K562 (cell line): ENCODE measurements at regions not wholly inside any gene's neighbourhood (a gene's known extent, or its start where the extent isn't known, plus 50 kb on each side); places are given as distances from the start of the nearest gene placed in this dataset.

Source experiments
- ATAC-seq: fragments of 200-7000 bp; cut with Tn5 transposase; 3 replicates; pipeline ENCODE4 v1.9.1; 2020; ENCODE audit warnings: moderate library complexity
- BruUV-seq: library from RNA; stranded (reverse); fragments of 400-500 nt; replicated peaks from 2 replicates; lab custom pipeline; 2021; lab: Mats Ljungman, UMichigan
- CTCF ChIA-PET: fragments of 300-600 bp; formaldehyde crosslinking; extraction: SDS; loops from one replicate; lab custom pipeline; 2021; ENCODE audit warnings: low intra/inter-chr PET ratio; lab: Yijun Ruan, JAX
- POLR2A ChIA-PET: fragments of 300-600, 350-650 bp; sonication (Branson Sonifier 250); formaldehyde crosslinking; extraction: SDS; loops from one replicate; lab custom pipeline; 2021; ENCODE audit warnings: antibody characterized with exemption, inconsistent platforms; lab: Yijun Ruan, JAX
- DNase-seq, 4 experiments: peaks; one replicate each; pipeline versions ENCODE4 v3.0.0 to v3.0.0-alpha.2; 2011 to 2018; ENCODE audit warnings: low spot score in 3 of 4, mixed read lengths in 3 of 4; ENCODE audit errors: extremely low read depth in 1 of 4
- FAIRE-seq: peaks from 2 replicates; lab custom pipeline; 2011; peaks lifted over from hg19 to GRCh38; lab: Jason Lieb, UNC
- H2AFZ ChIP-seq: 2 replicates; pipeline ENCODE4 v1.6.0; 2011; ENCODE audit warnings: low read depth, low read length, control low read depth, inconsistent platforms
- H3K27ac ChIP-seq: fragments of 200-600 bp; 3 replicates; pipeline ENCODE4 v1.8.0; 2011; ENCODE audit warnings: low read depth, mild to moderate bottlenecking, control low read depth, inconsistent platforms, low read length, moderate library complexity, mixed read lengths; ENCODE audit errors: extremely low read depth
- H3K27me3 ChIP-seq, 2 experiments: fragments of 300-600 bp in 1 of 2; 2 replicates in 1 of 2; 3 replicates in 1 of 2; pipeline versions ENCODE4 v1.6.0 to v1.8.0; 2011; ENCODE audit warnings: inconsistent platforms in 2 of 2, low read length in 2 of 2, mild to moderate bottlenecking in 1 of 2, mixed read lengths in 1 of 2, moderate library complexity in 1 of 2; ENCODE audit not compliant: control insufficient read depth in 2 of 2, insufficient read depth in 2 of 2
- H3K36me3 ChIP-seq: fragments of 300-600 bp; 3 replicates; pipeline ENCODE4 v1.8.0; 2011; ENCODE audit warnings: mild to moderate bottlenecking, low read length, inconsistent platforms; ENCODE audit not compliant: control insufficient read depth, insufficient read depth
- H3K4me1 ChIP-seq, 2 experiments: fragments of 200-600 bp in 1 of 2; replicated peaks in 1 of 2; 2 replicates in 1 of 2; 3 replicates in 1 of 2; pipeline versions ENCODE4 v1.5.1 to v1.8.0; 2011; ENCODE audit warnings: inconsistent platforms in 2 of 2, low read length in 2 of 2, mild to moderate bottlenecking in 1 of 2, mixed read lengths in 1 of 2, moderate library complexity in 1 of 2; ENCODE audit not compliant: control insufficient read depth in 2 of 2, insufficient read depth in 2 of 2
- H3K4me2 ChIP-seq: 2 replicates; pipeline ENCODE4 v1.6.1; 2011; ENCODE audit warnings: low read length, control low read depth, inconsistent platforms, mixed read lengths; ENCODE audit not compliant: insufficient read depth
- H3K4me3 ChIP-seq: fragments of 200-600 bp; sonication (generic), shearing (Covaris generic); 2 replicates; pipeline ENCODE4 v1.5.1; 2016; ENCODE audit warnings: control low read depth, inconsistent platforms
- H3K79me2 ChIP-seq: fragments of 200-600 bp; 3 replicates; pipeline ENCODE4 v1.8.0; 2011; ENCODE audit warnings: low read length, inconsistent platforms; ENCODE audit not compliant: control insufficient read depth, insufficient read depth
- H3K9ac ChIP-seq, 2 experiments: 2 replicates each; pipeline versions ENCODE4 v1.6.0 to v1.6.1; 2011; ENCODE audit warnings: low read depth in 2 of 2, low read length in 2 of 2, control low read depth in 1 of 2, inconsistent platforms in 1 of 2, mild to moderate bottlenecking in 1 of 2, mixed read lengths in 1 of 2; ENCODE audit not compliant: insufficient read depth in 1 of 2
- H3K9me1 ChIP-seq: one replicate; pipeline ENCODE4 v1.6.0; 2011; ENCODE audit warnings: inconsistent platforms, mild to moderate bottlenecking, low read length, moderate library complexity; ENCODE audit not compliant: control insufficient read depth, insufficient read depth
- H3K9me3 ChIP-seq: replicated peaks from 2 replicates; pipeline ENCODE4 v1.5.1; 2011; ENCODE audit warnings: low read depth, low read length, inconsistent platforms; ENCODE audit not compliant: control insufficient read depth, insufficient read depth
- H4K20me1 ChIP-seq: replicated peaks from 2 replicates; pipeline ENCODE4 v1.6.1; 2011; ENCODE audit warnings: low read length, inconsistent platforms, mixed read lengths; ENCODE audit not compliant: control insufficient read depth, insufficient read depth
- ASH1L ChIP-seq: fragments of 450-650 bp; IDR thresholded peaks from 2 replicates; pipeline ENCODE4 v1.6.1; 2018; ENCODE audit warnings: borderline replicate concordance, mild to moderate bottlenecking, low read depth; ENCODE audit not compliant: partially characterized antibody
- CBX8 ChIP-seq: fragments of 200-600 bp; sonication (generic); IDR thresholded peaks from 2 replicates; pipeline ENCODE4 v1.6.1; 2012; ENCODE audit warnings: borderline replicate concordance, mixed run types, low read depth, mild to moderate bottlenecking, moderate library complexity, mixed read lengths, low read length, control low read depth, inconsistent platforms; ENCODE audit not compliant: poor library complexity, severe bottlenecking; ENCODE audit errors: extremely low read depth
- CCAR2 ChIP-seq: fragments of 200-400 bp; formaldehyde crosslinking; IDR thresholded peaks from 2 replicates; pipeline ENCODE4 v1.6.1; 2017; ENCODE audit warnings: mild to moderate bottlenecking, low read depth, low read length
- HMG20B ChIP-seq: fragments of 250-450 bp; sonication (Bioruptor Pico); IDR thresholded peaks from 2 replicates; pipeline ENCODE4 v1.5.0; 2021; ENCODE audit warnings: mild to moderate bottlenecking
- KLF6 ChIP-seq: fragments of 250-450 bp; sonication (Bioruptor Pico); IDR thresholded peaks from 2 replicates; pipeline ENCODE4 v1.4.0; 2020; ENCODE audit warnings: mild to moderate bottlenecking, moderate library complexity, borderline replicate concordance
- MBD2 ChIP-seq: sonication (generic); IDR thresholded peaks from 2 replicates; pipeline ENCODE4 v1.6.1; 2016; ENCODE audit warnings: low read depth, borderline replicate concordance
- MEF2D ChIP-seq: conservative IDR thresholded peaks from 2 replicates; pipeline ENCODE4 v1.6.1; 2016; ENCODE audit warnings: low read depth, missing genetic modification characterization, missing compliant biosample characterization
- NFIX ChIP-seq: fragments of 250-450 bp; sonication (Bioruptor Pico); IDR thresholded peaks from 2 replicates; pipeline ENCODE4 v1.4.0; 2020; ENCODE audit warnings: low read depth, mild to moderate bottlenecking, moderate library complexity
- NFRKB ChIP-seq: fragments of 450-650 bp; IDR thresholded peaks from 2 replicates; pipeline ENCODE4 v1.6.1; 2016; ENCODE audit warnings: low read depth
- NONO ChIP-seq, 2 experiments: fragments of 200-400 bp in 1 of 2; fragments of 450-650 bp in 1 of 2; formaldehyde crosslinking in 1 of 2; IDR thresholded peaks; 2 replicates each; pipeline ENCODE4 v1.6.1; 2017; ENCODE audit warnings: low read depth in 2 of 2, mild to moderate bottlenecking in 2 of 2, moderate library complexity in 2 of 2, low read length in 1 of 2
- NR1H2 ChIP-seq: sonication (generic); formaldehyde crosslinking; IDR thresholded peaks from 2 replicates; pipeline ENCODE4 v1.4.0; 2020; ENCODE audit warnings: mild to moderate bottlenecking, missing genetic modification reagents
- POLR2A ChIP-seq: fragments of 450-650 bp; conservative IDR thresholded peaks from 2 replicates; pipeline ENCODE4 v1.6.1; 2016
- RB1 ChIP-seq: fragments of 450-650 bp; IDR thresholded peaks from 2 replicates; pipeline ENCODE4 v1.6.1; 2017; ENCODE audit warnings: low read depth, mild to moderate bottlenecking
- SLC30A9 ChIP-seq: fragments of 250-450 bp; sonication (Bioruptor Pico); IDR thresholded peaks from 2 replicates; pipeline ENCODE4 v1.8.0; 2022; ENCODE audit warnings: mild to moderate bottlenecking, moderate library complexity
- SP1 ChIP-seq: sonication (generic); formaldehyde crosslinking; IDR thresholded peaks from 2 replicates; pipeline ENCODE4 v1.8.1; 2022; ENCODE audit warnings: mild to moderate bottlenecking, missing genetic modification reagents
- TAF1 ChIP-seq: IDR thresholded peaks from 2 replicates; pipeline ENCODE4 v1.6.1; 2011; ENCODE audit warnings: mild to moderate bottlenecking, low read length, moderate library complexity; ENCODE audit not compliant: insufficient read depth, control insufficient read depth, severe bottlenecking; ENCODE audit errors: extremely low read depth
- TBP ChIP-seq: optimal IDR thresholded peaks from 2 replicates; pipeline ENCODE3; 2011; ENCODE audit warnings: low read depth, low read length, improper control_type of control experiment
- ZNF175 ChIP-seq: fragments of 200-800 bp; sonication (Bioruptor generic); IDR thresholded peaks from 2 replicates; pipeline ENCODE4 v1.6.1; 2016; ENCODE audit warnings: low read depth, mild to moderate bottlenecking, missing genetic modification characterization, missing compliant biosample characterization
- ZNF707 ChIP-seq: fragments of 250-450 bp; sonication (Bioruptor Pico); conservative IDR thresholded peaks from 2 replicates; pipeline ENCODE4 v1.8.0; 2022; ENCODE audit warnings: inconsistent platforms, mild to moderate bottlenecking, moderate library complexity
- WGBS: fragments of 100-300 bp; shearing (Covaris generic); methylation state at CpG from one replicate; pipeline ENCODE4 v1.1.6; 2016; ENCODE audit warnings: low coverage, mixed read lengths; ENCODE audit not compliant: insufficient coverage; ENCODE audit errors: missing lambda C conversion rate; 5-methylcytosine and 5-hydroxymethylcytosine counted together
- in situ Hi-C: fragments of 300-500 bp; cut with MboI; formaldehyde crosslinking; loops from 4 replicates; pipeline ENCODE4 v1.15.0; 2018; ENCODE audit warnings: inconsistent platforms, mixed read lengths
- intact Hi-C: fragments of 100-400 bp; cut with micrococcal nuclease; formaldehyde crosslinking; loops from 2 replicates; pipeline ENCODE4 v1.14.2; 2022
- TF ChIP-seq, protein P1 (sequence below): fragments of 250-450 bp; sonication (Bioruptor Pico); IDR thresholded peaks from 2 replicates; pipeline ENCODE4 v1.8.0; 2022; ENCODE audit warnings: moderate library complexity, mild to moderate bottlenecking, inconsistent platforms
- TF ChIP-seq, protein P2 (sequence below), 3 experiments: fragments of 200-800 bp in 1 of 3; sonication (Bioruptor generic) in 1 of 3; sonication (generic) in 1 of 3; formaldehyde crosslinking in 1 of 3; IDR thresholded peaks; 2 replicates each; pipeline versions ENCODE4 v1.6.1 to v1.8.0; 2016 to 2022; ENCODE audit warnings: mild to moderate bottlenecking in 2 of 3, missing compliant biosample characterization in 2 of 3, missing genetic modification characterization in 2 of 3, missing genetic modification reagents in 1 of 3
- TF ChIP-seq, protein P3 (sequence below): sonication (generic); formaldehyde crosslinking; IDR thresholded peaks from 2 replicates; pipeline ENCODE4 v1.8.0; 2022; ENCODE audit warnings: missing genetic modification reagents, mild to moderate bottlenecking, borderline replicate concordance

GRCh38 chr12:88756153-88756552, 175.9 kb upstream of the KITLG start (continued):
- TF ChIP-seq ASH1L: no peak
- no peak for TF ChIP-seq KLF6 (CRISPR knock-in tag)
- no peak for TF ChIP-seq POLR2A
- TF ChIP-seq NR1H2: no peak
- TF ChIP-seq, protein P1, sequence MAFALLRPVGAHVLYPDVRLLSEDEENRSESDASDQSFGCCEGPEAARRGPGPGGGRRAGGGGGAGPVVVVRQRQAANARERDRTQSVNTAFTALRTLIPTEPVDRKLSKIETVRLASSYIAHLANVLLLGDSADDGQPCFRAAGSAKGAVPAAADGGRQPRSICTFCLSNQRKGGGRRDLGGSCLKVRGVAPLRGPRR (CRISPR knock-in tag): no peak
- TF ChIP-seq, protein P2, sequence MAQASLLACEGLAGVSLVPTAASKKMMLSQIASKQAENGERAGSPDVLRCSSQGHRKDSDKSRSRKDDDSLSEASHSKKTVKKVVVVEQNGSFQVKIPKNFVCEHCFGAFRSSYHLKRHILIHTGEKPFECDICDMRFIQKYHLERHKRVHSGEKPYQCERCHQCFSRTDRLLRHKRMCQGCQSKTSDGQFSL (CRISPR knock-in tag; IDR thresholded peaks at IDR 0.05): no peak
- TF ChIP-seq, protein P2 (tag; IDR thresholded peaks at IDR 0.05): no peak
- TF ChIP-seq CBX8: no peak

GRCh38 chr12:88753707-88754106, 173.4 kb upstream of the KITLG start:
- Histone ChIP-seq H3K4me2 (no peak overlapping the region), H3K4me1 (no peaks in the 10 kb centered on the region), H3K9me1 (no peaks in the 10 kb centered on the region), H3K9ac (no peak overlapping the region), H3K27ac (no peak overlapping the region), H3K36me3 (no peaks in the 10 kb centered on the region), H2AFZ (no peak overlapping the region), H3K79me2 (no peaks in the 10 kb centered on the region), H4K20me1 (no peaks in the 10 kb centered on the region), H3K4me3 (no peak overlapping the region), H3K27me3 (no peaks in the 10 kb centered on the region), H3K9me3 (no peaks in the 10 kb centered on the region)
- ATAC-seq (no peak), FAIRE-seq (no peak), DNase-seq (no peak)
- TF ChIP-seq NFRKB (no peak), MBD2 (no peak), TAF1 (no peak), SP1 (CRISPR knock-in tag) (no peak), SLC30A9 (no peak), RB1 (no peak), MEF2D (tag) (no peak), ZNF175 (CRISPR knock-in tag) (no peak), NFIX (CRISPR knock-in tag) (no peak), TBP (no peak), CCAR2 (no peak), HMG20B (CRISPR knock-in tag) (no peak), NONO (IDR thresholded peaks at IDR 0.05; ENCODE audit: low read depth in 2 of 2, low read length in 1 of 2) (no peak), ZNF707 (CRISPR knock-in tag) (no peak)
- TF ChIP-seq, protein P3, sequence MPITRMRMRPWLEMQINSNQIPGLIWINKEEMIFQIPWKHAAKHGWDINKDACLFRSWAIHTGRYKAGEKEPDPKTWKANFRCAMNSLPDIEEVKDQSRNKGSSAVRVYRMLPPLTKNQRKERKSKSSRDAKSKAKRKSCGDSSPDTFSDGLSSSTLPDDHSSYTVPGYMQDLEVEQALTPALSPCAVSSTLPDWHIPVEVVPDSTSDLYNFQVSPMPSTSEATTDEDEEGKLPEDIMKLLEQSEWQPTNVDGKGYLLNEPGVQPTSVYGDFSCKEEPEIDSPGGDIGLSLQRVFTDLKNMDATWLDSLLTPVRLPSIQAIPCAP (CRISPR knock-in tag): no peak
- POLR2A ChIA-PET: no interaction called here
- CTCF ChIA-PET: no interaction called here
- in situ Hi-C loops (no loop called here), intact Hi-C loops (no loop called here)
- 0% methylated on average over 8 of the region's 8 CpGs for WGBS
- no TSS peak for BruUV-seq
